IMR-90 (cell line): ENCODE measurements at regions not wholly inside any gene's neighbourhood (a gene's known extent, or its start where the extent isn't known, plus 50 kb on each side); places are given as distances from the start of the nearest gene placed in this dataset.

Experiments
- ATAC-seq: fragments of 200-7000 bp; cut with Tn5 transposase; 2 replicates; pipeline ENCODE4 v1.9.1; 2020; ENCODE audit warnings: low read depth, mild to moderate bottlenecking, moderate library complexity
- BruUV-seq: library from RNA; stranded (reverse); fragments of 400-500 nt; replicated peaks from 2 replicates; lab custom pipeline; 2021; lab: Mats Ljungman, UMichigan
- CTCF ChIA-PET: fragments of 300-600 bp; formaldehyde crosslinking; extraction: SDS; loops from one replicate; lab custom pipeline; 2021; ENCODE audit warnings: antibody characterized with exemption; lab: Yijun Ruan, JAX
- POLR2A ChIA-PET: fragments of 300-600 bp; sonication (Branson Sonifier 250); formaldehyde crosslinking; loops from one replicate; lab custom pipeline; 2022; ENCODE audit warnings: antibody characterized with exemption; ENCODE audit not compliant: unreplicated experiment; lab: Charles Lee
- DNase-seq: peaks from one replicate; pipeline ENCODE4 v3.0.0; 2013
- H2AFZ ChIP-seq: replicated peaks from 2 replicates; pipeline ENCODE3; 2013; ENCODE audit warnings: low read length, mild to moderate bottlenecking; ENCODE audit not compliant: poor library complexity
- H2AK5ac ChIP-seq: 2 replicates; pipeline ENCODE4 v1.6.1; 2013; ENCODE audit warnings: low read depth, low read length, inconsistent platforms
- H2AK9ac ChIP-seq: replicated peaks from 2 replicates; pipeline ENCODE3; 2013; ENCODE audit warnings: mild to moderate bottlenecking, low read depth, low read length, moderate library complexity; ENCODE audit not compliant: poor library complexity
- H2BK120ac ChIP-seq: 2 replicates; pipeline ENCODE4 v1.6.1; 2013; ENCODE audit warnings: low read depth, low read length, inconsistent platforms
- H2BK15ac ChIP-seq: 3 replicates; pipeline ENCODE4 v1.6.1; 2013; ENCODE audit warnings: low read depth, low read length, inconsistent platforms
- H2BK20ac ChIP-seq: 2 replicates; pipeline ENCODE4 v1.6.1; 2013; ENCODE audit warnings: low read depth, mild to moderate bottlenecking, inconsistent platforms, low read length, moderate library complexity
- H2BK5ac ChIP-seq: 2 replicates; pipeline ENCODE4 v1.6.1; 2013; ENCODE audit warnings: mild to moderate bottlenecking, low read depth, low read length, inconsistent platforms; ENCODE audit not compliant: poor library complexity, severe bottlenecking
- H3K14ac ChIP-seq: replicated peaks from 2 replicates; pipeline ENCODE4 v1.6.1; 2013; ENCODE audit warnings: low read depth, low read length, inconsistent platforms
- H3K18ac ChIP-seq: 2 replicates; pipeline ENCODE4 v1.6.1; 2013; ENCODE audit warnings: low read depth, low read length, control low read depth
- H3K23ac ChIP-seq: 2 replicates; pipeline ENCODE4 v1.6.1; 2013; ENCODE audit warnings: low read depth, low read length, inconsistent platforms
- H3K27ac ChIP-seq: 2 replicates; pipeline ENCODE4 v1.5.1; 2013; ENCODE audit warnings: mild to moderate bottlenecking, control low read depth, low read length; ENCODE audit not compliant: insufficient read depth
- H3K27me3 ChIP-seq: 2 replicates; pipeline ENCODE4 v1.6.1; 2013; ENCODE audit warnings: low read length; ENCODE audit not compliant: control insufficient read depth, insufficient read depth
- H3K36me3 ChIP-seq: 2 replicates; pipeline ENCODE4 v1.6.1; 2013; ENCODE audit warnings: low read length, mixed read lengths; ENCODE audit not compliant: control insufficient read depth, insufficient read depth
- H3K4ac ChIP-seq: 2 replicates; pipeline ENCODE4 v1.6.1; 2013; ENCODE audit warnings: low read depth, low read length, inconsistent platforms
- H3K4me1 ChIP-seq: 2 replicates; pipeline ENCODE4 v1.6.1; 2013; ENCODE audit warnings: low read length, mixed read lengths; ENCODE audit not compliant: control insufficient read depth, insufficient read depth
- H3K4me2 ChIP-seq: 2 replicates; pipeline ENCODE4 v1.6.1; 2013; ENCODE audit warnings: low read depth, mild to moderate bottlenecking, control low read depth, low read length, moderate library complexity
- H3K4me3 ChIP-seq: 2 replicates; pipeline ENCODE4 v1.5.1; 2013; ENCODE audit warnings: low read depth, mild to moderate bottlenecking, control low read depth, low read length, moderate library complexity; ENCODE audit not compliant: insufficient read depth
- H3K56ac ChIP-seq: 2 replicates; pipeline ENCODE4 v1.6.1; 2013; ENCODE audit warnings: low read length, inconsistent platforms; ENCODE audit not compliant: insufficient read depth; ENCODE audit errors: extremely low read depth
- H3K79me1 ChIP-seq, 2 experiments: 2 replicates each; pipeline ENCODE4 v1.6.1; 2013; ENCODE audit warnings: low read length in 2 of 2, inconsistent platforms in 1 of 2, low read depth in 1 of 2
- H3K9ac ChIP-seq: 2 replicates; pipeline ENCODE4 v1.6.1; 2013; ENCODE audit warnings: low read depth, low read length, control low read depth
- H3K9me1 ChIP-seq: 2 replicates; pipeline ENCODE4 v1.6.1; 2013; ENCODE audit warnings: low read length, inconsistent platforms; ENCODE audit not compliant: insufficient read depth
- H3K9me3 ChIP-seq: 2 replicates; pipeline ENCODE4 v1.6.1; 2013; ENCODE audit warnings: low read length; ENCODE audit not compliant: control insufficient read depth, insufficient read depth
- H4K20me1 ChIP-seq: 2 replicates; pipeline ENCODE4 v1.6.1; 2013; ENCODE audit warnings: low read length, inconsistent platforms; ENCODE audit not compliant: insufficient read depth
- H4K5ac ChIP-seq: 2 replicates; pipeline ENCODE4 v1.6.1; 2013; ENCODE audit warnings: mild to moderate bottlenecking, low read depth, low read length, control low read depth
- H4K8ac ChIP-seq, 2 experiments: 2 replicates each; pipeline ENCODE4 v1.6.1; 2013; ENCODE audit warnings: low read depth in 2 of 2, low read length in 2 of 2, control low read depth in 1 of 2, inconsistent platforms in 1 of 2
- H4K91ac ChIP-seq: 2 replicates; pipeline ENCODE4 v1.6.1; 2013; ENCODE audit warnings: low read depth, low read length, inconsistent platforms; ENCODE audit not compliant: insufficient read depth
- CTCF ChIP-seq: conservative IDR thresholded peaks from 2 replicates; pipeline ENCODE4 v1.5.1; 2012; ENCODE audit warnings: mild to moderate bottlenecking, low read depth, low read length, improper control_type of control experiment
- MXI1 ChIP-seq: IDR thresholded peaks from 2 replicates; pipeline ENCODE4 v1.6.1; 2012; ENCODE audit warnings: low read depth, mild to moderate bottlenecking, low read length, moderate library complexity, borderline replicate concordance
- RCOR1 ChIP-seq: IDR thresholded peaks from 2 replicates; pipeline ENCODE4 v1.6.1; 2012; ENCODE audit warnings: mild to moderate bottlenecking, low read length, improper control_type of control experiment; ENCODE audit not compliant: insufficient replicate concordance
- SMC3 ChIP-seq: fragments of 150-350 bp; IDR thresholded peaks from 2 replicates; pipeline ENCODE4 v1.6.1; 2016; ENCODE audit warnings: low read depth, mild to moderate bottlenecking, antibody characterized with exemption, low read length, moderate library complexity
- WGBS, 2 experiments: methylation state at CpG; one replicate each; pipeline versions ENCODE4 v1.1.5 to v1.1.7; 2013; ENCODE audit warnings: missing lambda C conversion rate in 2 of 2; ENCODE audit not compliant: insufficient read length in 1 of 2; ENCODE audit errors: extremely low coverage in 2 of 2; 5-methylcytosine and 5-hydroxymethylcytosine counted together
- dilution Hi-C: fragments of 300-500 bp; cut with HindIII; formaldehyde crosslinking; loops from one replicate; pipeline ENCODE4 v1.14.3; 2018; ENCODE audit warnings: low sequenced_read_pairs; ENCODE audit not compliant: unreplicated experiment
- in situ Hi-C: fragments of 300-500 bp; cut with MboI; formaldehyde crosslinking; loops from 3 replicates; pipeline ENCODE4 v1.14.3; 2019; ENCODE audit warnings: low sequenced_read_pairs, inconsistent platforms, mixed read lengths
- intact Hi-C: fragments of 100-400 bp; cut with micrococcal nuclease; formaldehyde crosslinking; loops from 2 replicates; pipeline ENCODE4 v1.10.0; 2022

GRCh38 chr2:60355849-60356261 lies 197.6 kb downstream of the BCL11A start:
- H2AFZ ChIP-seq, result no peak overlapping the region
- H3K4me3 ChIP-seq, result no peak overlapping the region
- no peaks in the 10 kb centered on the region for H3K4me1 ChIP-seq
- BruUV-seq, result no TSS peak
- H4K20me1 ChIP-seq, result no peaks in the 10 kb centered on the region
- H2AK5ac ChIP-seq, result no peak overlapping the region
- intact Hi-C loops (no loop called here), in situ Hi-C loops (no loop called here), dilution Hi-C loops (no loop called here)
- H3K18ac ChIP-seq, result no peak overlapping the region
- no peak overlapping the region for H3K23ac ChIP-seq
- no peak overlapping the region for H4K5ac ChIP-seq
- H2BK120ac ChIP-seq, result no peak overlapping the region
- H3K4me2 ChIP-seq, result no peak overlapping the region
- H3K4ac ChIP-seq, result no peak overlapping the region
- no peaks in the 10 kb centered on the region for H3K79me1 ChIP-seq
- ChIA-PET CTCF (interaction anchor here (0.7 kb wide), 1 partner anchor 165 kb away, joined by 3 read pairs; no protein-coding TSS in a partner anchor), POLR2A (no interaction called here)
- H4K91ac ChIP-seq, result no peak overlapping the region
- no peak overlapping the region for H2BK5ac ChIP-seq
- TF ChIP-seq RCOR1 (no peak), SMC3 (no peak), CTCF (no peak), MXI1 (no peak)
- H3K36me3 ChIP-seq, result no peaks in the 10 kb centered on the region
- WGBS, 2 experiments, result no CpG with 5 or more reads among the region's 4 CpGs
- DNase-seq (no peak), ATAC-seq (no peak)
- no peak overlapping the region for H2BK15ac ChIP-seq
- H3K27me3 ChIP-seq, result no peaks in the 10 kb centered on the region
- H2BK20ac ChIP-seq, result no peak overlapping the region
- H3K56ac ChIP-seq, result no peak overlapping the region
- no peak overlapping the region for H3K14ac ChIP-seq
- no peak overlapping the region for H3K9ac ChIP-seq
- no peak overlapping the region for H3K27ac ChIP-seq
- no peak overlapping the region for H2AK9ac ChIP-seq
- no peaks in the 10 kb centered on the region for H3K9me1 ChIP-seq
- H3K9me3 ChIP-seq, result no peaks in the 10 kb centered on the region
- no peak overlapping the region for H4K8ac ChIP-seq
